Activated T-helper 1 cell treated with anti-CD3 and anti-CD28 coated beads, Interleukin-12 subunit alpha, Interleukin-12 subunit beta, Interleukin-2, Interleukin-4 antibody, amounts not matched to agents 30 ng/mL and 10 ng/mL and 1 ng/mL, durations not matched to agents 14 hours and 24 hours and 36 hours (primary cell): ENCODE measurements at regions not wholly inside any gene's neighbourhood (a gene's known extent, or its start where the extent isn't known, plus 50 kb on each side); places are given as distances from the start of the nearest gene placed in this dataset.

Source experiments
- DNase-seq: peaks from one replicate; pipeline ENCODE4 v3.0.0; 2021; ENCODE audit warnings: low spot score
- H3K27ac Mint-ChIP-seq: one replicate; pipeline ENCODE4 v1.8.0; 2021; ENCODE audit warnings: mild to moderate bottlenecking, mixed read lengths
- H3K27me3 Mint-ChIP-seq: one replicate; pipeline ENCODE4 v1.8.0; 2022; ENCODE audit warnings: mild to moderate bottlenecking, moderate library complexity, mixed read lengths; ENCODE audit not compliant: insufficient read depth
- H3K36me3 Mint-ChIP-seq: one replicate; pipeline ENCODE4 v1.8.0; 2021; ENCODE audit warnings: low read depth, mixed read lengths
- H3K4me1 Mint-ChIP-seq: one replicate; pipeline ENCODE4 v1.8.0; 2021; ENCODE audit warnings: low read depth, mixed read lengths
- H3K4me3 Mint-ChIP-seq: one replicate; pipeline ENCODE4 v1.8.0; 2021; ENCODE audit warnings: mild to moderate bottlenecking, moderate library complexity, mixed read lengths
- H3K9me3 Mint-ChIP-seq: one replicate; pipeline ENCODE4 v1.8.0; 2021; ENCODE audit warnings: mixed read lengths
- intact Hi-C: fragments of 100-400 bp; cut with micrococcal nuclease; formaldehyde crosslinking; loops from one replicate; pipeline ENCODE4 v1.15.1; 2024

- no peak for DNase-seq
- Mint-ChIP-seq H3K9me3 (peaks cover 18% of the 10 kb centered on the region), H3K4me1 (no peaks in the 10 kb centered on the region), H3K27ac (no peak overlapping the region), H3K36me3 (no peaks in the 10 kb centered on the region), H3K27me3 (no peaks in the 10 kb centered on the region), H3K4me3 (no peak overlapping the region)
- intact Hi-C loops = no loop called here
These were observed 2620.0 kb downstream of the PCDH7 start for GRCh38 chr4:33340168-33340567.

DNA sequence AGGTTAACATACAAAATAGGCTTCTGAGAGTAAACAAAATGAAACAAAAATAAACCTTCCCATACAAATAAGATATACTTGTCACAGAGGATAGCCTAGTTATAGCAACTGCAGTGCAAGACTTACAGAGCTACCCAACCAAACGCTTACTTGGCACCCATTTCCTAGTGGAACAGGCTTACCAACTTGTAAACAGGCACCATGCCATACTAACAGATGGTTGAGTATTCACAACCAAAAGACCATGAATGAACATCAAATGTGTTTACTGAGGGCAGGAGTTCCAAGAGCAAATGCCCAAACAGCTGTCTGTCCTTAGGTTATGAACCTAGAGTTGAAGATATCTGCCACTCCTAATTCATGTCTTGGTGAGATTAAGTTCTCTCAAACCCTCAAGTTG is 2629.2 kb downstream of the PCDH7 start:
- Mint-ChIP-seq H3K9me3 (no peaks in the 10 kb centered on the region), H3K27ac (no peak overlapping the region), H3K27me3 (no peaks in the 10 kb centered on the region), H3K4me3 (no peak overlapping the region), H3K36me3 (no peaks in the 10 kb centered on the region), H3K4me1 (no peaks in the 10 kb centered on the region)
- DNase-seq = no peak
- intact Hi-C loops = no loop called here

GRCh38 chr4:33357121-33357520 is 2637.0 kb downstream of the PCDH7 start:
- Mint-ChIP-seq H3K9me3 (peaks cover 5% of the 10 kb centered on the region), H3K4me1 (no peaks in the 10 kb centered on the region), H3K27ac (no peak overlapping the region), H3K27me3 (no peaks in the 10 kb centered on the region), H3K36me3 (no peaks in the 10 kb centered on the region), H3K4me3 (no peak overlapping the region)
- no peak for DNase-seq
- intact Hi-C loops = no loop called here

DNA sequence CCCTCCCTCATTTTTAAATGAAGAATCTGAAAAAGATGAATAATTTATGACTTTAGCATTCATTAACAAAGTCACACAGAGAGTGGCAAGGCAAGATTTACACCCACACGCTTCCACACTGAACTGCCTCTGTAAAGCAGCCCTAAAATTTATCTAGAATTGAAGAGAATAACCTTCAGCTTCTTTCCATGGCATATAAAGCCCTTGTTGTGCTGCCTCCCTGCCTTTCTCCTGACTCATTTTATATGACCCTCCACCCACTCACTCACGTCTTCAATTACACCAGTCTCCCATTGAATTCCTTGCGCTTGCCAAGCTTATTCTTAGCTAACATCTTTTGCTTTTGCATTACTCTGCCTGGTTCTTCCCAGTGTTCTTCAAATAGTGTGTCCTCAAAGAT is 2649.3 kb downstream of the PCDH7 start:
- no peak for DNase-seq
- intact Hi-C loops = no loop called here

DNA sequence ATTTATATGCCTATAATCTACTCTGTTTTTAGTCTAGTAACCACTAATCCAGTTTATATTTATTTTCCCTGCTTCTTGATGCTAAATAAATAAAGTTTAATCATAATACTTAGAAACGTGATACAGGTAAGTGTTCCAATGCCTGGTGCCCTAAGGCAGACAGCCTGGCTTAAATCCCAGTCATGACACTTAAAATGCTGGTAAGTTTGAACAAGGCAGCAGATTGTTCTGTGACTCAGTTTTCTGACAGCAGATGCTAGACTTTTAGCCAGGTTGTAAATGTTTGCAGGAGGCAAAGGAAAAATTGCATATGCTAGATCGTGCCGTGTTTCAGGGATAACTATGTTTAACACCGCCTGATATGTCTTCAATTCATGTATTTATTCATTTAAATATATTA is 2661.6 kb downstream of the PCDH7 start:
- no peaks in the 10 kb centered on the region for H3K27me3 Mint-ChIP-seq
- H3K4me3 Mint-ChIP-seq = no peak overlapping the region
- no peaks in the 10 kb centered on the region for H3K36me3 Mint-ChIP-seq

More for the DNA sequence above, 2649.3 kb downstream of the PCDH7 start:
- no peaks in the 10 kb centered on the region for H3K4me1 Mint-ChIP-seq
- no peaks in the 10 kb centered on the region for H3K27me3 Mint-ChIP-seq
- H3K9me3 Mint-ChIP-seq = peaks cover 25% of the 10 kb centered on the region
- H3K36me3 Mint-ChIP-seq = no peaks in the 10 kb centered on the region
- H3K4me3 Mint-ChIP-seq = no peak overlapping the region
- H3K27ac Mint-ChIP-seq = no peak overlapping the region

GRCh38 chr4:33386764-33387163 is 2666.6 kb downstream of the PCDH7 start:
- DNase-seq = no peak
- Mint-ChIP-seq H3K27me3 (no peaks in the 10 kb centered on the region), H3K4me1 (no peaks in the 10 kb centered on the region), H3K9me3 (peaks cover 6% of the 10 kb centered on the region), H3K27ac (no peak overlapping the region), H3K36me3 (no peaks in the 10 kb centered on the region), H3K4me3 (no peak overlapping the region)
- intact Hi-C loops = no loop called here

More for the DNA sequence above, 2661.6 kb downstream of the PCDH7 start:
- H3K9me3 Mint-ChIP-seq = peaks cover 3% of the 10 kb centered on the region
- no peak overlapping the region for H3K27ac Mint-ChIP-seq
- intact Hi-C loops = no loop called here
- DNase-seq = no peak
- no peaks in the 10 kb centered on the region for H3K4me1 Mint-ChIP-seq

DNA sequence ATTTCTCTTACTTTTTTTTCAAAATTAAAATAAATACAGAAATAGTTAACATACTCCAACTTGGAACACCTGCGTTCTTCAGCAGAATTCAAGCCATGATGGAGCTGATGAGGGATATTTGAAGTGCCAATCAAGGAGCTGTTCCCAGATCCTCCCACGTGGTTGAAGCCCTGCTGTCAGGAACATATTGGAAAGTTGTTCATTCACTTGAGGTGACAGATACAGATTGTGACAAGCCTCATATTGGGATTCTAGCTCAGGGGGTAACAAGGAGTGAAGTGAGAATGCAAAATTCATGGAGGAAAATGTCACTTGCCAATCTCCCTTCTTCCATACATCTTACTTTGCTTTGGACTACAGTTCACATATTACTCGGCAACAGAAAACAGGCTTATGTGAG is 2670.8 kb downstream of the PCDH7 start:
- H3K36me3 Mint-ChIP-seq = no peaks in the 10 kb centered on the region
- H3K4me1 Mint-ChIP-seq = no peaks in the 10 kb centered on the region
- DNase-seq = no peak
- no peaks in the 10 kb centered on the region for H3K27me3 Mint-ChIP-seq
- no peak overlapping the region for H3K27ac Mint-ChIP-seq
- no peak overlapping the region for H3K4me3 Mint-ChIP-seq
- intact Hi-C loops = no loop called here
- H3K9me3 Mint-ChIP-seq = peaks cover 4% of the 10 kb centered on the region

DNA sequence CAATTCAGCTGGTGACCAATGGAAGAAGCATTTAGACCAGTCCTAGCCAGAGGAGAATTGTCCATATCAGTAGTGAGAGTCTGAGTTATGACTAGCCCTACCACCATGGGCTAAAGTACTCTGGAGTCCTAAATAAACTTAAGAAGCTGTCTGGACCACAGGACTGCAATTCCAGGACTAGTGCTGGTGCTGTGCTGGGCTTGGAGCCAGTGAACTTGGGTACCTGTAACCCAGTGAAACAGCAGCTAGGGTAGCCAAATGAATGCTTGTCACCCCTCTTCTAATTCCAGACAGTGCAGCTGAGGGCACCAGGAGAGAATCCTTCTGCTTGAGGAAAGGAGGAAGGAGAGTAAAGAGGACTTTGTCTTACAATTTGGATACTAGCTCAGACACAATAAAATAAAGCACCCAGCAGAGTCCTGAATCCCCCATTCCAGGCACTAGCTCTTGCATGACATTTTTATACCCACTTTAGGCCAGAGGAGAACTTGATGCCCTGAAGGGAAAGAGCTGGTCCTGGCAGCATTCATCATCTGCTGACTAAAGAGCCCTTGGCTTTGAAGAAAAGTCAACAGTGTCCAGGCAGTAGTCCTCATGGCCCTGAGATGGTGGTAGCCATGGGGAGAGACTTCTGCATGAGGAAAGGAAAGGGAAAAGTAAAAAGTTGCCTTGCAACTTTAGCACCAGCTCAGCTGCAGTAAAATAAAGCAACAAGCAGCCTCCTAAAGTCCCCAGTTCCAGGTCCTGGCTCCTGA is 2675.7 kb downstream of the PCDH7 start:
- intact Hi-C loops = no loop called here
- Mint-ChIP-seq H3K4me1 (no peaks in the 10 kb centered on the region), H3K4me3 (no peak overlapping the region), H3K27ac (no peak overlapping the region), H3K9me3 (peaks cover 16% of the 10 kb centered on the region), H3K27me3 (no peaks in the 10 kb centered on the region), H3K36me3 (no peaks in the 10 kb centered on the region)
- DNase-seq = no peak

DNA sequence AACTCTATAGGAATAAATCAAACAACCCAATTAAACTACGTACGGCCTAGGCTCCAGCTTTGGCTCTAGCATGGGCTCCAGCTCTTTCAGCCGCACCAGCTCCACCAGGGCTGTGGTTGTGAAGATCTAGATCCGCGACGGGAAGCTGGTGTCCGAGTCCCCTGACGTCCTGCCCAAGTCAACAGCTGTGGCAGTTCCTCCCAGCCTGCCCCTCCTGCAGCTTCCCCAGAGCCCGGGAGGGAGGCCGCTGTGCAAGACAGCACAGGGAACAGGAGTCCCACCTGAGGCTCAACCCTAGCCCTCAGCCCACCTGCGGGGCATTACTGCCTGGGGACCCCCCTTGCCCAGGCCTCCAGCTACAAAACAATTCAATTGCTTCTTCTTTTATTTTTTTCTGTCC is 2680.3 kb downstream of the PCDH7 start:
- Mint-ChIP-seq H3K4me1 (no peaks in the 10 kb centered on the region), H3K27ac (no peak overlapping the region), H3K4me3 (no peak overlapping the region), H3K36me3 (no peaks in the 10 kb centered on the region), H3K27me3 (no peaks in the 10 kb centered on the region), H3K9me3 (peaks cover 22% of the 10 kb centered on the region)
- DNase-seq = no peak
- intact Hi-C loops = no loop called here

DNA sequence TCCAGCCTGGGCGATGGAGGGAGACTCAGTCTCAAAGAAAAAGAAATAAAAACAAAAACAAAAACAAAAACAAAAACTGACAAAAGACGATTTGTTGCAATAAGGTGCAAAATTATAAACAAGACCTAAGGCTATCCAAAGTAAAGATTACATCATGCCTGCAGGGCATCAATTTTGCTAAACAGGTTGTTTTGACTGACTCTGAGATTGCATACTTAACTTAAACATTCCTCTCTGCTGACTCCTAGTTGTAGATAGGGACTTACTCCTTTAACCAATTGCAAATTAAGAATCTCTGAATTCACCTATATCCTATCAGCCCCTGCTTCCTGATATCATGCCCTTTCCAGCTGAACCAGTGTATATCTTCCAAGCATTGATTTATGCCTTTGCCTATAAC is 2687.3 kb downstream of the PCDH7 start:
- H3K27me3 Mint-ChIP-seq = no peaks in the 10 kb centered on the region
- H3K4me1 Mint-ChIP-seq = no peaks in the 10 kb centered on the region
- no peak overlapping the region for H3K4me3 Mint-ChIP-seq
- H3K36me3 Mint-ChIP-seq = no peaks in the 10 kb centered on the region
- DNase-seq = no peak
- no peak overlapping the region for H3K27ac Mint-ChIP-seq
- intact Hi-C loops = no loop called here
- H3K9me3 Mint-ChIP-seq = peaks cover 16% of the 10 kb centered on the region

DNA sequence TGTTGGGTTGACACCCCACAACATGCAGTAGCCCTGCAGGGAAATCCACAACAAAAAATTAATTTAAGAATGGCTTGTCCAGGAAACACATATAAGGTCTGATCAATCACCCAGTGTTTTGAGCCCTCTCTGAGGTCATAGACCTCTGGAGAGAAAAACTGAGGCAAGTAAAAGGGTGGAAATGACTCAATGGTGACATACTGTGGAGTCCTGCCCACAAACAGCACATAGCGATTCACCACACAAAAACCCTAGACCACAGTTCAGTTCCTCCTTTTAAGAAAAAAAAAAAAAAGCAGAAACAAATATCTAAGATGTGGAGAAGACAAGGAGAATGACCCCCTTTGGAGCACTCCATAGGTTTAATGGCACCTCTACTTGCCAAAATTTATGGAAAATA is 2691.0 kb downstream of the PCDH7 start:
- no peak for DNase-seq
- no peaks in the 10 kb centered on the region for H3K4me1 Mint-ChIP-seq
- H3K9me3 Mint-ChIP-seq = peaks cover 12% of the 10 kb centered on the region
- no peak overlapping the region for H3K4me3 Mint-ChIP-seq
- no peak overlapping the region for H3K27ac Mint-ChIP-seq
- no peaks in the 10 kb centered on the region for H3K36me3 Mint-ChIP-seq
- intact Hi-C loops = no loop called here
- H3K27me3 Mint-ChIP-seq = no peaks in the 10 kb centered on the region

DNA sequence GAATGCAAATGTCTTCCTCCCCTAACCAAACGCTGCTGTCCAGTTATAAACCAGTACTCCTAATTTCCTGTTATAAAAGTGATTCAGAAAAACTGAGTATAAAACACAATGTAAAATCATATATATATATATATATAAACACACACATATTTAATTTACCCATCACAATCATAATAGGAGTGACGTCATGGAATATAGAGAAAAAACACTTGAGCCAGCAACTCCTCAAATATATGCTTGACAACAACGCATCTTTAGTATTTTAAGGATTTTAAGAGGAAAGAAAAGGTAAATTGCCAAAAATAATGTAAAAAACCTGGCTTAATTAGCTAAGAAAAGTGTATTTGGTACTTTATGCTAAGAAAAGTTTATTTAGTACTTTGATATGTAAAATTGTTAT is 2701.7 kb downstream of the PCDH7 start:
- Mint-ChIP-seq H3K9me3 (peaks cover 14% of the 10 kb centered on the region), H3K36me3 (no peaks in the 10 kb centered on the region), H3K27me3 (no peaks in the 10 kb centered on the region), H3K4me3 (no peak overlapping the region), H3K27ac (no peak overlapping the region), H3K4me1 (no peaks in the 10 kb centered on the region)
- intact Hi-C loops = no loop called here
- no peak for DNase-seq

- H3K27ac Mint-ChIP-seq = no peak overlapping the region
- no peak for DNase-seq
- H3K9me3 Mint-ChIP-seq = peaks cover 14% of the 10 kb centered on the region
- H3K4me1 Mint-ChIP-seq = no peaks in the 10 kb centered on the region
- no peaks in the 10 kb centered on the region for H3K36me3 Mint-ChIP-seq
- intact Hi-C loops = no loop called here
- H3K27me3 Mint-ChIP-seq = no peaks in the 10 kb centered on the region
- H3K4me3 Mint-ChIP-seq = no peak overlapping the region
These were observed 2702.5 kb downstream of the PCDH7 start for GRCh38 chr4:33422656-33423055.

- no peak for DNase-seq
- intact Hi-C loops = no loop called here
- peaks cover 6% of the 10 kb centered on the region for H3K9me3 Mint-ChIP-seq
- no peak overlapping the region for H3K27ac Mint-ChIP-seq
- H3K36me3 Mint-ChIP-seq = no peaks in the 10 kb centered on the region
- H3K27me3 Mint-ChIP-seq = no peaks in the 10 kb centered on the region
- no peaks in the 10 kb centered on the region for H3K4me1 Mint-ChIP-seq
- H3K4me3 Mint-ChIP-seq = no peak overlapping the region
These were observed 2705.8 kb downstream of the PCDH7 start for GRCh38 chr4:33425936-33426335.
